NT2/D1 (cell line): ENCODE measurements at regions not wholly inside any gene's neighbourhood (a gene's known extent, or its start where the extent isn't known, plus 50 kb on each side); places are given as distances from the start of the nearest gene placed in this dataset.

Experiments used
- YY1 ChIP-seq: IDR thresholded peaks from 2 replicates; pipeline ENCODE4 v1.6.1; 2011; ENCODE audit not compliant: insufficient read length, insufficient read depth
- ZNF274 ChIP-seq: IDR thresholded peaks from 2 replicates; pipeline ENCODE4 v1.6.1; 2011; ENCODE audit warnings: mild to moderate bottlenecking, low read depth, low read length

GRCh38 chr13:112140366-112140765 is 73.4 kb downstream of the SOX1 start:
- TF ChIP-seq YY1 (no peak), ZNF274 (no peak)
